Ishikawa (cell line): ENCODE measurements at regions not wholly inside any gene's neighbourhood (a gene's known extent, or its start where the extent isn't known, plus 50 kb on each side); places are given as distances from the start of the nearest gene placed in this dataset.

Experiments used
- CEBPB ChIP-seq: IDR thresholded peaks from 2 replicates; pipeline ENCODE4 v1.6.1; 2012
- EP300 ChIP-seq: IDR thresholded peaks from 2 replicates; pipeline ENCODE4 v1.6.1; 2012; ENCODE audit warnings: borderline replicate concordance
- MAX ChIP-seq: IDR thresholded peaks from 2 replicates; pipeline ENCODE4 v1.6.1; 2012
- REST ChIP-seq: IDR thresholded peaks from 2 replicates; pipeline ENCODE4 v1.6.1; 2012; ENCODE audit warnings: low read depth, mild to moderate bottlenecking
- TAF1 ChIP-seq: IDR thresholded peaks from 2 replicates; pipeline ENCODE4 v1.6.1; 2012; ENCODE audit warnings: low read depth, mild to moderate bottlenecking
- USF1 ChIP-seq: IDR thresholded peaks from 2 replicates; pipeline ENCODE4 v1.6.1; 2012
- YY1 ChIP-seq: IDR thresholded peaks from 2 replicates; pipeline ENCODE4 v1.6.1; 2012; ENCODE audit warnings: low read depth

- TF ChIP-seq YY1: no peak
- TF ChIP-seq MAX: no peak
- no peak for TF ChIP-seq EP300
- no peak for TF ChIP-seq USF1
- no peak for TF ChIP-seq REST
- TF ChIP-seq TAF1: no peak
- TF ChIP-seq CEBPB: no peak
Measured at GRCh38 chrX:113305496-113305895, 464.9 kb upstream of the AMOT start.
